GM12878 (cell line): ENCODE measurements at regions not wholly inside any gene's neighbourhood (a gene's known extent, or its start where the extent isn't known, plus 50 kb on each side); places are given as distances from the start of the nearest gene placed in this dataset.

Source experiments
- ATAC-seq: fragments of 200-7000 bp; cut with Tn5 transposase; 3 replicates; pipeline ENCODE4 v1.9.1; 2020; ENCODE audit warnings: mild to moderate bottlenecking, moderate library complexity
- BruUV-seq: library from RNA; stranded (reverse); fragments of 400-500 nt; replicated peaks from 2 replicates; lab custom pipeline; 2021; lab: Mats Ljungman, UMichigan
- CTCF ChIA-PET: fragments of 300-600 bp; sonication (Branson Sonifier 250); formaldehyde crosslinking; extraction: SDS; loops from one replicate; lab custom pipeline; 2021; ENCODE audit warnings: inconsistent platforms; lab: Yijun Ruan, JAX
- POLR2A ChIA-PET: fragments of 350-600 bp; formaldehyde crosslinking; extraction: SDS; loops from one replicate; lab custom pipeline; 2021; ENCODE audit warnings: inconsistent platforms; lab: Charles Lee
- RAD21 ChIA-PET: fragments of 300-600 bp; sonication (Branson Sonifier 250); formaldehyde crosslinking; loops from one replicate; lab custom pipeline; 2023; ENCODE audit warnings: antibody characterized with exemption; ENCODE audit not compliant: unreplicated experiment; lab: Charles Lee
- SMC1A ChIA-PET: fragments of 300-600 bp; sonication (Branson Sonifier 250); formaldehyde crosslinking; loops from one replicate; lab custom pipeline; 2023; ENCODE audit not compliant: unreplicated experiment, uncharacterized antibody; lab: Charles Lee
- DNase-seq: peaks from one replicate; pipeline ENCODE4 v3.0.0-alpha.2; 2011; ENCODE audit warnings: low read depth, low spot score
- FAIRE-seq: peaks from 3 replicates; lab custom pipeline; 2011; peaks lifted over from hg19 to GRCh38; lab: Jason Lieb, UNC
- H2AFZ ChIP-seq: 2 replicates; pipeline ENCODE4 v1.6.0; 2011; ENCODE audit warnings: low read depth, low read length, control low read depth; ENCODE audit not compliant: control insufficient read depth
- H3K27ac ChIP-seq: 2 replicates; pipeline ENCODE4 v1.5.1; 2011; ENCODE audit warnings: control low read depth; ENCODE audit not compliant: control insufficient read depth, insufficient read depth
- H3K27me3 ChIP-seq, 2 experiments: replicated peaks in 1 of 2; 2 replicates each; pipeline versions ENCODE4 v1.6.0 to v1.6.1; 2011; ENCODE audit warnings: low read length in 1 of 2; ENCODE audit not compliant: control insufficient read depth in 2 of 2, insufficient read depth in 2 of 2
- H3K36me3 ChIP-seq, 2 experiments: 2 replicates each; pipeline ENCODE4 v1.5.1; 2011; ENCODE audit warnings: low read length in 1 of 2; ENCODE audit not compliant: control insufficient read depth in 2 of 2, insufficient read depth in 2 of 2
- H3K4me1 ChIP-seq: 2 replicates; pipeline ENCODE4 v1.6.1; 2011; ENCODE audit warnings: mild to moderate bottlenecking, low read length, moderate library complexity, mixed read lengths; ENCODE audit not compliant: control insufficient read depth, insufficient read depth
- H3K4me2 ChIP-seq: 2 replicates; pipeline ENCODE4 v1.6.0; 2011; ENCODE audit warnings: control low read depth; ENCODE audit not compliant: control insufficient read depth, insufficient read depth
- H3K4me3 ChIP-seq: fragments of 200-600 bp; sonication (generic); 2 replicates; pipeline ENCODE4 v1.5.1; 2016
- H3K79me2 ChIP-seq: 2 replicates; pipeline ENCODE4 v1.6.0; 2011; ENCODE audit warnings: low read length; ENCODE audit not compliant: control insufficient read depth, insufficient read depth
- H3K9ac ChIP-seq: 2 replicates; pipeline ENCODE4 v1.8.0; 2011; ENCODE audit warnings: low read length, control low read depth, mixed read lengths; ENCODE audit not compliant: control insufficient read depth, insufficient read depth
- H3K9me3 ChIP-seq: replicated peaks from 3 replicates; pipeline ENCODE4 v1.5.1; 2011; ENCODE audit warnings: mild to moderate bottlenecking, low read length; ENCODE audit not compliant: control insufficient read depth, insufficient read depth
- H4K20me1 ChIP-seq: 2 replicates; pipeline ENCODE4 v1.6.0; 2011; ENCODE audit not compliant: control insufficient read depth, insufficient read depth
- BCL11A ChIP-seq: IDR thresholded peaks from 2 replicates; pipeline ENCODE4 v1.6.1; 2011; ENCODE audit warnings: low read depth, low read length
- BCLAF1 ChIP-seq: fragments of 450-650 bp; IDR thresholded peaks from 2 replicates; pipeline ENCODE4 v1.6.1; 2017; ENCODE audit warnings: antibody characterized with exemption, mild to moderate bottlenecking, moderate library complexity
- FOXM1 ChIP-seq: IDR thresholded peaks from 2 replicates; pipeline ENCODE4 v1.6.1; 2012; ENCODE audit warnings: low read depth, mild to moderate bottlenecking, inconsistent platforms, low read length, moderate library complexity
- HCFC1 ChIP-seq: fragments of 150-350 bp; IDR thresholded peaks from 2 replicates; pipeline ENCODE4 v1.6.1; 2014; ENCODE audit warnings: low read length
- KDM1A ChIP-seq: fragments of 200-600 bp; sonication (generic); IDR thresholded peaks from 2 replicates; pipeline ENCODE4 v1.6.1; 2016; ENCODE audit warnings: borderline replicate concordance
- LARP7 ChIP-seq: fragments of 450-650 bp; IDR thresholded peaks from 2 replicates; pipeline ENCODE4 v1.6.1; 2017; ENCODE audit warnings: mild to moderate bottlenecking
- MAX ChIP-seq: IDR thresholded peaks from 2 replicates; pipeline ENCODE4 v1.6.1; 2012; ENCODE audit warnings: low read depth, low read length, improper control_type of control experiment
- MEF2A ChIP-seq: IDR thresholded peaks from 2 replicates; pipeline ENCODE4 v1.6.1; 2011; ENCODE audit warnings: low read depth, mild to moderate bottlenecking, low read length, moderate library complexity; ENCODE audit not compliant: insufficient read depth
- NFXL1 ChIP-seq: fragments of 450-650 bp; IDR thresholded peaks from 2 replicates; pipeline ENCODE4 v1.6.1; 2017; ENCODE audit warnings: antibody characterized with exemption, mild to moderate bottlenecking, borderline replicate concordance
- NKRF ChIP-seq: fragments of 450-650 bp; conservative IDR thresholded peaks from 2 replicates; pipeline ENCODE4 v1.6.1; 2017; ENCODE audit warnings: mild to moderate bottlenecking, moderate library complexity
- NR2C1 ChIP-seq: fragments of 450-650 bp; IDR thresholded peaks from 2 replicates; pipeline ENCODE4 v1.6.1; 2017; ENCODE audit warnings: antibody characterized with exemption, mild to moderate bottlenecking, moderate library complexity
- RUNX3 ChIP-seq: IDR thresholded peaks from 2 replicates; pipeline ENCODE4 v1.6.1; 2012; ENCODE audit warnings: low read length, inconsistent platforms
- SMC3 ChIP-seq: IDR thresholded peaks from 2 replicates; pipeline ENCODE4 v1.6.1; 2011; ENCODE audit warnings: low read length, improper control_type of control experiment, borderline replicate concordance
- SREBF2 ChIP-seq: IDR thresholded peaks from 2 replicates; pipeline ENCODE4 v1.6.1; 2012; ENCODE audit warnings: mild to moderate bottlenecking, low read length
- TCF12 ChIP-seq: IDR thresholded peaks from 2 replicates; pipeline ENCODE4 v1.6.1; 2011; ENCODE audit warnings: low read depth, mild to moderate bottlenecking, low read length
- ZBED1 ChIP-seq: IDR thresholded peaks from 2 replicates; pipeline ENCODE4 v1.6.1; 2016; ENCODE audit warnings: borderline replicate concordance
- ZBTB33 ChIP-seq: fragments of 450-650 bp; IDR thresholded peaks from 2 replicates; pipeline ENCODE4 v1.6.1; 2017; ENCODE audit warnings: mild to moderate bottlenecking
- ZNF24 ChIP-seq: fragments of 450-650 bp; IDR thresholded peaks from 2 replicates; pipeline ENCODE4 v1.6.1; 2017; ENCODE audit warnings: antibody characterized with exemption, mild to moderate bottlenecking
- ZSCAN29 ChIP-seq: fragments of 450-650 bp; IDR thresholded peaks from 2 replicates; pipeline ENCODE4 v1.6.1; 2017; ENCODE audit warnings: mild to moderate bottlenecking, moderate library complexity
- WGBS: methylation state at CpG from one replicate; pipeline ENCODE4 v1.1.6; 2016; ENCODE audit warnings: low lambda C conversion rate; ENCODE audit not compliant: insufficient replicate concordance, insufficient coverage; ENCODE audit errors: missing lambda C conversion rate; 5-methylcytosine and 5-hydroxymethylcytosine counted together
- in situ Hi-C: fragments of 300-500 bp; cut with MboI; formaldehyde crosslinking; loops from 9 replicates; pipeline ENCODE4 v1.14.3; 2018; ENCODE audit warnings: mixed read lengths
- intact Hi-C: fragments of 100-400 bp; cut with micrococcal nuclease; formaldehyde crosslinking; loops from one replicate; pipeline ENCODE4 v1.14.2; 2022; ENCODE audit not compliant: unreplicated experiment

- H3K4me1 ChIP-seq = no peaks in the 10 kb centered on the region
- no peak overlapping the region for H3K4me3 ChIP-seq
- ChIA-PET POLR2A (no interaction called here), CTCF (no interaction called here), SMC1A (interaction anchor here (1.5 kb wide), 1 partner anchor 11 kb away, joined by 3 read pairs; no protein-coding TSS in a partner anchor), RAD21 (no interaction called here)
- H3K4me2 ChIP-seq = no peak overlapping the region
- H4K20me1 ChIP-seq = no peaks in the 10 kb centered on the region
- TF ChIP-seq SREBF2 (no peak), RUNX3 (no peak), MAX (no peak), FOXM1 (no peak), KDM1A (no peak), NFXL1 (no peak), SMC3 (no peak), NKRF (no peak), LARP7 (no peak), NR2C1 (no peak), ZBED1 (no peak), ZBTB33 (no peak), MEF2A (no peak), HCFC1 (no peak), ZNF24 (no peak), BCLAF1 (no peak), BCL11A (no peak), TCF12 (no peak), ZSCAN29 (no peak)
- WGBS = 77% methylated on average over 2 of the region's 2 CpGs
- in situ Hi-C loops (no loop called here), intact Hi-C loops (no loop called here)
- no peaks in the 10 kb centered on the region; a peak in 1 of 4 replicates for H3K27me3 ChIP-seq
- DNase-seq = no peak
- no peaks in the 10 kb centered on the region for H3K36me3 ChIP-seq
- H3K9me3 ChIP-seq = no peaks in the 10 kb centered on the region; the same call in 2 of the 3 replicates
- no TSS peak for BruUV-seq
- H3K9ac ChIP-seq = no peak overlapping the region
- no peaks in the 10 kb centered on the region for H3K79me2 ChIP-seq
- H3K27ac ChIP-seq = no peak overlapping the region
- FAIRE-seq = no peak
- no peak overlapping the region for H2AFZ ChIP-seq
- ATAC-seq = no peak
Measured at GRCh38 chr7:7002418-7003062, 176.5 kb upstream of the CCZ1B start.
